NB4 (cell line): ENCODE measurements at regions not wholly inside any gene's neighbourhood (a gene's known extent, or its start where the extent isn't known, plus 50 kb on each side); places are given as distances from the start of the nearest gene placed in this dataset.

Experiments
- CTCF ChIP-seq: IDR thresholded peaks from one replicate; pipeline ENCODE4 v1.5.1; 2012; ENCODE audit warnings: low read depth, low read length
- POLR2A ChIP-seq: IDR thresholded peaks from 2 replicates; pipeline ENCODE4 v1.6.1; 2011; ENCODE audit warnings: mild to moderate bottlenecking; ENCODE audit not compliant: insufficient read length; ENCODE audit errors: extremely low read depth

- TF ChIP-seq CTCF (no peak), POLR2A (no peak)
Measured at GRCh38 chr12:98280152-98280551, 235.2 kb upstream of the TMPO start.
